Fibroblast of gingiva (primary cell): ENCODE measurements at regions not wholly inside any gene's neighbourhood (a gene's known extent, or its start where the extent isn't known, plus 50 kb on each side); places are given as distances from the start of the nearest gene placed in this dataset.

Experiments
- DNase-seq: peaks from one replicate; pipeline ENCODE4 v3.0.0-alpha.2; 2011; ENCODE audit warnings: low read depth

- DNase-seq: no peak
These were observed 209.2 kb upstream of the PPP2R2D start for GRCh38 chr10:131691481-131692090.

GRCh38 chr10:131692176-131692575 lies 208.6 kb upstream of the PPP2R2D start:
- DNase-seq: no peak

- no peak for DNase-seq
These were observed 208.0 kb upstream of the PPP2R2D start for GRCh38 chr10:131692686-131693334.

- no peak for DNase-seq
These were observed 207.0 kb upstream of the PPP2R2D start for GRCh38 chr10:131693766-131694165.

GRCh38 chr10:131694168-131694780 lies 206.5 kb upstream of the PPP2R2D start:
- DNase-seq: no peak

GRCh38 chr10:131694781-131695495 lies 205.9 kb upstream of the PPP2R2D start:
- DNase-seq: no peak

- no peak for DNase-seq
These were observed 205.2 kb upstream of the PPP2R2D start for GRCh38 chr10:131695496-131696165.

GRCh38 chr10:131697476-131698128 lies 203.2 kb upstream of the PPP2R2D start:
- no peak for DNase-seq

- DNase-seq: no peak
These were observed 202.6 kb upstream of the PPP2R2D start for GRCh38 chr10:131698232-131698631.

- DNase-seq: no peak
These were observed 201.8 kb upstream of the PPP2R2D start for GRCh38 chr10:131698986-131699385.

- DNase-seq: no peak
These were observed 200.8 kb upstream of the PPP2R2D start for GRCh38 chr10:131700032-131700431.

- no peak for DNase-seq
These were observed 200.3 kb upstream of the PPP2R2D start for GRCh38 chr10:131700506-131700905.

- no peak for DNase-seq
These were observed 199.5 kb upstream of the PPP2R2D start for GRCh38 chr10:131701131-131701947.

GRCh38 chr10:131702531-131703356 lies 198.1 kb upstream of the PPP2R2D start:
- no peak for DNase-seq

GRCh38 chr10:131703541-131703940 lies 197.3 kb upstream of the PPP2R2D start:
- no peak for DNase-seq

- no peak for DNase-seq
These were observed 196.9 kb upstream of the PPP2R2D start for GRCh38 chr10:131703941-131704340.

- no peak for DNase-seq
These were observed 194.3 kb upstream of the PPP2R2D start for GRCh38 chr10:131706476-131706875.

GRCh38 chr10:131706952-131707351 lies 193.9 kb upstream of the PPP2R2D start:
- no peak for DNase-seq

GRCh38 chr10:131708225-131708880 lies 192.5 kb upstream of the PPP2R2D start:
- no peak for DNase-seq
